Mucosa of descending colon (tissue), 3 donors: ENCODE measurements at regions not wholly inside any gene's neighbourhood (a gene's known extent, or its start where the extent isn't known, plus 50 kb on each side); places are given as distances from the start of the nearest gene placed in this dataset.
A peak's percentile ranks its signal among the peaks of the same experiment; 100 is the strongest.

Experiments used
- ATAC-seq: fragments of 200-7000 bp; cut with Tn5 transposase; one replicate; pipeline ENCODE4 v1.9.1; 2020; ENCODE audit warnings: mild to moderate bottlenecking, moderate library complexity
- DNase-seq, 3 donors: peaks; one replicate each; pipeline ENCODE4 v3.0.0-alpha.2; 2020
- H3K36me3 ChIP-seq: fragments of 200-600 bp; one replicate; pipeline ENCODE4 v1.8.0; 2021; ENCODE audit warnings: low read depth, mild to moderate bottlenecking
- H3K4me1 ChIP-seq: fragments of 200-600 bp; one replicate; pipeline ENCODE4 v1.8.0; 2021; ENCODE audit warnings: low read depth, mild to moderate bottlenecking
- H3K4me3 ChIP-seq: fragments of 200-600 bp; one replicate; pipeline ENCODE4 v1.8.0; 2021; ENCODE audit warnings: mild to moderate bottlenecking
- H3K9me3 ChIP-seq: fragments of 200-600 bp; one replicate; pipeline ENCODE4 v1.8.0; 2021; ENCODE audit warnings: mild to moderate bottlenecking
- CTCF ChIP-seq: fragments of 200-600 bp; IDR thresholded peaks from one replicate; pipeline ENCODE4 v1.8.0; 2022; ENCODE audit warnings: antibody characterized with exemption, mild to moderate bottlenecking
- intact Hi-C, 2 donors: fragments of 100-400 bp; cut with DNase I in 1 of 2; cut with micrococcal nuclease in 1 of 2; formaldehyde crosslinking; loops; one replicate each; pipeline versions ENCODE4 v1.11.0 to v1.11.1; 2022; cut with DNase I, micrococcal nuclease
- donor health status: DM: no; HTN: no; CAD: no; lungs with moderate emphysema.
- donor health status: DM: no; HTN: no; CAD: no.
- donor health status: DM: no; HTN: yes; CAD: no.

- H3K36me3 ChIP-seq, result no peaks in the 10 kb centered on the region
- ATAC-seq (peak; percentile 44), DNase-seq (no peak)
- H3K4me3 ChIP-seq, result no peak overlapping the region
- no peaks in the 10 kb centered on the region for H3K4me1 ChIP-seq
- intact Hi-C loops, result no loop called here
- H3K9me3 ChIP-seq, result no peaks in the 10 kb centered on the region
- TF ChIP-seq CTCF, result no peak
Measured at GRCh38 chr2:234571620-234572407, 74.9 kb upstream of the ARL4C start.

GRCh38 chr2:234570476-234570875, 73.6 kb upstream of the ARL4C start:
- Histone ChIP-seq H3K4me1 (no peaks in the 10 kb centered on the region), H3K9me3 (no peaks in the 10 kb centered on the region), H3K4me3 (no peak overlapping the region), H3K36me3 (no peaks in the 10 kb centered on the region)
- intact Hi-C loops, result no loop called here
- DNase-seq (no peak), ATAC-seq (no peak)
- no peak for TF ChIP-seq CTCF

- no peak overlapping the region for H3K4me3 ChIP-seq
- no peaks in the 10 kb centered on the region for H3K9me3 ChIP-seq
- no peaks in the 10 kb centered on the region for H3K36me3 ChIP-seq
- ATAC-seq (no peak), DNase-seq (no peak)
- H3K4me1 ChIP-seq, result no peaks in the 10 kb centered on the region
- intact Hi-C loops, result no loop called here
- no peak for TF ChIP-seq CTCF
Measured at GRCh38 chr2:234569776-234570430, 73.0 kb upstream of the ARL4C start.

GRCh38 chr2:234566622-234567021, 69.7 kb upstream of the ARL4C start:
- ATAC-seq (no peak), DNase-seq (no peak)
- intact Hi-C loops, result no loop called here
- no peaks in the 10 kb centered on the region for H3K36me3 ChIP-seq
- H3K4me3 ChIP-seq, result no peak overlapping the region
- no peaks in the 10 kb centered on the region for H3K9me3 ChIP-seq
- no peak for TF ChIP-seq CTCF
- H3K4me1 ChIP-seq, result no peaks in the 10 kb centered on the region

GRCh38 chr2:234565842-234566619, 69.2 kb upstream of the ARL4C start:
- H3K4me1 ChIP-seq, result no peaks in the 10 kb centered on the region
- H3K4me3 ChIP-seq, result no peak overlapping the region
- no peaks in the 10 kb centered on the region for H3K36me3 ChIP-seq
- ATAC-seq (no peak), DNase-seq (no peak)
- TF ChIP-seq CTCF, result no peak
- no peaks in the 10 kb centered on the region for H3K9me3 ChIP-seq
- intact Hi-C loops, result no loop called here
